Fibroblast of lung (primary cell): ENCODE measurements at regions not wholly inside any gene's neighbourhood (a gene's known extent, or its start where the extent isn't known, plus 50 kb on each side); places are given as distances from the start of the nearest gene placed in this dataset.

Experiments
- DNase-seq, 2 donors: peaks; one replicate each; pipeline versions ENCODE4 v3.0.0 to v3.0.0-alpha.2; 2010; ENCODE audit warnings: low read depth in 2 of 2
- H2AFZ ChIP-seq: 2 replicates; pipeline ENCODE4 v1.5.1; 2012; ENCODE audit warnings: low read length, control low read depth, inconsistent platforms
- H3K27ac ChIP-seq: 2 replicates; pipeline ENCODE4 v1.5.1; 2011; ENCODE audit warnings: low read length, control low read depth; ENCODE audit not compliant: insufficient read depth
- H3K27me3 ChIP-seq: 2 replicates; pipeline ENCODE4 v1.5.1; 2011; ENCODE audit warnings: mild to moderate bottlenecking, low read length; ENCODE audit not compliant: control insufficient read depth, insufficient read depth
- H3K36me3 ChIP-seq: 2 replicates; pipeline ENCODE4 v1.5.1; 2011; ENCODE audit warnings: low read length; ENCODE audit not compliant: control insufficient read depth, insufficient read depth
- H3K4me1 ChIP-seq: 2 replicates; pipeline ENCODE4 v1.5.1; 2011; ENCODE audit warnings: low read length; ENCODE audit not compliant: control insufficient read depth, insufficient read depth; ENCODE audit errors: extremely low read depth
- H3K4me2 ChIP-seq: 2 replicates; pipeline ENCODE4 v1.5.1; 2011; ENCODE audit warnings: low read length, control low read depth; ENCODE audit not compliant: insufficient read depth; ENCODE audit errors: extremely low read depth
- H3K4me3 ChIP-seq, 4 experiments: fragments of 200-600 bp in 1 of 4; sonication (generic) in 1 of 4; replicated peaks in 1 of 4; 2 replicates each; pipeline ENCODE4 v1.5.1; 2011 to 2016; ENCODE audit warnings: low read length in 4 of 4, low read depth in 3 of 4, mild to moderate bottlenecking in 3 of 4, control low read depth in 2 of 4, inconsistent platforms in 1 of 4, mixed read lengths in 1 of 4; ENCODE audit not compliant: insufficient read depth in 1 of 4; ENCODE audit errors: control extremely low read depth in 1 of 4
- H3K79me2 ChIP-seq: 2 replicates; pipeline ENCODE4 v1.5.1; 2012; ENCODE audit warnings: mild to moderate bottlenecking, low read length, inconsistent platforms; ENCODE audit not compliant: control insufficient read depth, insufficient read depth
- H3K9ac ChIP-seq: 2 replicates; pipeline ENCODE4 v1.5.1; 2011; ENCODE audit warnings: mild to moderate bottlenecking, low read length, control low read depth; ENCODE audit not compliant: insufficient read depth
- H3K9me3 ChIP-seq: 2 replicates; pipeline ENCODE4 v1.5.1; 2012; ENCODE audit warnings: low read depth, low read length; ENCODE audit not compliant: control insufficient read depth, insufficient read depth
- H4K20me1 ChIP-seq: 2 replicates; pipeline ENCODE4 v1.5.1; 2011; ENCODE audit warnings: low read length; ENCODE audit not compliant: control insufficient read depth, insufficient read depth; ENCODE audit errors: extremely low read depth
- EZH2 ChIP-seq: IDR thresholded peaks from 2 replicates; pipeline ENCODE4 v1.5.1; 2012; ENCODE audit warnings: low read length, control low read depth, mild to moderate bottlenecking; ENCODE audit errors: missing control alignments
- TF ChIP-seq, protein P1 (sequence below), 2 donors: IDR thresholded peaks in 1 of 2; conservative IDR thresholded peaks in 1 of 2; 1 replicate in 1 of 2; 2 replicates in 1 of 2; pipeline ENCODE4 v1.5.1; 2011 to 2012; ENCODE audit warnings: low read length in 2 of 2, control low read depth in 1 of 2, inconsistent platforms in 1 of 2, low read depth in 1 of 2, mild to moderate bottlenecking in 1 of 2

DNA sequence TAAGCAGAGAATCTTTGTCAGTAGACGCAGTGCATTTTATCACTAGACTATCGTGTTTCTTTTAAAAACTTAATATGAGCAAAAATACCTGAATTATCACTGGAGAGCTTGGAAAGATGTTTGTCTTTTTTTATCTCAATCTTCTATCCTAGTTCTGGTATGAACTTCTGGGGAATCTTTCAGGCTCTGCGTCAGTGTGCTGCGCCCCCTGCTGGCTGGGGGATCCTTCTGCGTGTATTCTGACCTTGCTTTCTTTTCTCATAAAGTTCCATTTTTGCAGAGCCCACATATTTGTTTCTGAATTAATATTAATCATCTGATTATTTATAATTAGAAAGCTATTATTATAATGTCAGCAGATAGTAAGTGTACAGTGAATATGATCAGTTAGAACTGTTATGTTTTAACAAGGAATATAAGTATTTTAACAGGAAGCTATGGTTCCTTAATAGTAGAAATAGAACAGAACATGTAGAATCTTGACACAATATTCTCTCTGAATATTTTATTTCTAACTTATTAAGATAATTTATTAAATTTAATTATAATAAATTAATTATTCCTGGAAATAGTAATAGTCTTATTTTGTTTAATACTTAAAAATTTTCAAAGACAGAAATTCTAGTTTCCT, 945.0 kb upstream of the CRIM1 start:
- no peak overlapping the region for H3K27ac ChIP-seq
- no peak overlapping the region for H2AFZ ChIP-seq
- H3K4me1 ChIP-seq: no peaks in the 10 kb centered on the region
- H3K79me2 ChIP-seq: no peaks in the 10 kb centered on the region
- H3K9me3 ChIP-seq: no peaks in the 10 kb centered on the region
- H3K27me3 ChIP-seq: no peaks in the 10 kb centered on the region
- no peak overlapping the region for H3K4me3 ChIP-seq
- no peak for TF ChIP-seq EZH2
- TF ChIP-seq, protein P1, sequence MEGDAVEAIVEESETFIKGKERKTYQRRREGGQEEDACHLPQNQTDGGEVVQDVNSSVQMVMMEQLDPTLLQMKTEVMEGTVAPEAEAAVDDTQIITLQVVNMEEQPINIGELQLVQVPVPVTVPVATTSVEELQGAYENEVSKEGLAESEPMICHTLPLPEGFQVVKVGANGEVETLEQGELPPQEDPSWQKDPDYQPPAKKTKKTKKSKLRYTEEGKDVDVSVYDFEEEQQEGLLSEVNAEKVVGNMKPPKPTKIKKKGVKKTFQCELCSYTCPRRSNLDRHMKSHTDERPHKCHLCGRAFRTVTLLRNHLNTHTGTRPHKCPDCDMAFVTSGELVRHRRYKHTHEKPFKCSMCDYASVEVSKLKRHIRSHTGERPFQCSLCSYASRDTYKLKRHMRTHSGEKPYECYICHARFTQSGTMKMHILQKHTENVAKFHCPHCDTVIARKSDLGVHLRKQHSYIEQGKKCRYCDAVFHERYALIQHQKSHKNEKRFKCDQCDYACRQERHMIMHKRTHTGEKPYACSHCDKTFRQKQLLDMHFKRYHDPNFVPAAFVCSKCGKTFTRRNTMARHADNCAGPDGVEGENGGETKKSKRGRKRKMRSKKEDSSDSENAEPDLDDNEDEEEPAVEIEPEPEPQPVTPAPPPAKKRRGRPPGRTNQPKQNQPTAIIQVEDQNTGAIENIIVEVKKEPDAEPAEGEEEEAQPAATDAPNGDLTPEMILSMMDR (conservative IDR thresholded peaks at IDR 0.05 in 1 of 2, IDR thresholded peaks at IDR 0.05 in 1 of 2; ENCODE audit: low read depth in 1 of 2, low read length in 2 of 2): peak; percentile 60 to 87
- DNase-seq: peak; percentile 33 to 52
- H3K36me3 ChIP-seq: no peaks in the 10 kb centered on the region
- no peaks in the 10 kb centered on the region for H4K20me1 ChIP-seq
- H3K9ac ChIP-seq: no peak overlapping the region
- H3K4me2 ChIP-seq: no peak overlapping the region

DNA sequence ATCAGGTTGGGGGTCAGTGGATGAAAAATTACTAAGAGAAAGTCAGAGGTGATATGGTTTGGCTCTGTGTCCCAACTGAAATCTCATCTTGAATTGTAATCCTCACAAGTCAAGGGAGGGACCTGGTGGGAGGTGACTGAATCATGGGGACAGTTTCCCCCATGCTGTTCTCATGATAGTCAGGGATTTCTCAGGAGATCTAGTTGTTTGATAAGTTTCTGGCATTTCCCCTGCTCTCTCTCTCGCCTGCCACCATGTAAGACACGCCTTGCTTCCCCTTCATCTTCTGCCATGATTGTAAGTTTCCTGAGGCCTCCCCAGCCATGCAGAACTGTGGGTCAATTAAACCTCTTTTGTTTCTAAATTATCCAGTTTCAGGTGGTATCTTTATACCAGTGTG, 945.8 kb upstream of the CRIM1 start:
- no peak overlapping the region for H2AFZ ChIP-seq
- no peak for DNase-seq
- no peaks in the 10 kb centered on the region for H3K36me3 ChIP-seq
- H3K79me2 ChIP-seq: no peaks in the 10 kb centered on the region
- no peaks in the 10 kb centered on the region for H3K9me3 ChIP-seq
- no peak overlapping the region for H3K4me3 ChIP-seq
- no peaks in the 10 kb centered on the region for H3K27me3 ChIP-seq
- H3K4me2 ChIP-seq: no peak overlapping the region
- H3K9ac ChIP-seq: no peak overlapping the region
- H3K27ac ChIP-seq: no peak overlapping the region
- no peaks in the 10 kb centered on the region for H3K4me1 ChIP-seq
- TF ChIP-seq, protein P1 (conservative IDR thresholded peaks at IDR 0.05 in 1 of 2, IDR thresholded peaks at IDR 0.05 in 1 of 2; ENCODE audit: low read depth in 1 of 2, low read length in 2 of 2): no peak
- no peak for TF ChIP-seq EZH2
- no peaks in the 10 kb centered on the region for H4K20me1 ChIP-seq

DNA sequence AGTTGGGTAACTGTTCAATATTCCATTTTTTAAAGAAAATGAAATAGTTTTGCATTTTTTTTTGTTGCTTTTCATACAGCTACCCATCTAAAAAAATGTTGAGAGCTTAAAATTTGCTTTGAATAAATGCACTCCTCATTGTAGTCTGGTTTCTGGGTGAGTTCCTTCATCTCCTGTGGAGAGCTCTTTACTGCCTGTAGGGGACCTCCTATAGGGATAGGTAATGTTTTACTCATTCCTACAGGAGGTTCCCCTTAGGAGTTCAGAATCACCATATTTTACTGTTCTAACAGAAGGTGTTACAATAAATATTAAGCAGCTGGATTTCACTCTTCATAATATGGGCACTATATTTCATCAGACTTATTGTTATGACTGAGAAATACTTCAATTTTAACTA, 947.3 kb upstream of the CRIM1 start:
- no peak for DNase-seq
- Histone ChIP-seq H4K20me1 (no peaks in the 10 kb centered on the region), H3K36me3 (no peaks in the 10 kb centered on the region), H3K9ac (no peak overlapping the region), H3K4me2 (no peak overlapping the region), H3K27me3 (no peaks in the 10 kb centered on the region), H2AFZ (no peak overlapping the region), H3K4me1 (no peaks in the 10 kb centered on the region), H3K4me3 (no peak overlapping the region), H3K9me3 (no peaks in the 10 kb centered on the region), H3K27ac (no peak overlapping the region), H3K79me2 (no peaks in the 10 kb centered on the region)
- TF ChIP-seq, protein P1 (conservative IDR thresholded peaks at IDR 0.05 in 1 of 2, IDR thresholded peaks at IDR 0.05 in 1 of 2; ENCODE audit: low read depth in 1 of 2, low read length in 2 of 2): no peak
- no peak for TF ChIP-seq EZH2
